NCI-H2196 (cell line): ENCODE measurements at regions not wholly inside any gene's neighbourhood (a gene's known extent, or its start where the extent isn't known, plus 50 kb on each side); places are given as distances from the start of the nearest gene placed in this dataset.
"Not testable (repeated sequence)": the region's sequence is repeated elsewhere in the genome, so short reads cannot be mapped to it uniquely, and the experiment has no call there.

Experiments used
- DNase-seq: peaks from one replicate; lab custom pipeline; 2025; ENCODE audit not compliant: unreplicated experiment; lab: John Stamatoyannopoulos, UW

DNA sequence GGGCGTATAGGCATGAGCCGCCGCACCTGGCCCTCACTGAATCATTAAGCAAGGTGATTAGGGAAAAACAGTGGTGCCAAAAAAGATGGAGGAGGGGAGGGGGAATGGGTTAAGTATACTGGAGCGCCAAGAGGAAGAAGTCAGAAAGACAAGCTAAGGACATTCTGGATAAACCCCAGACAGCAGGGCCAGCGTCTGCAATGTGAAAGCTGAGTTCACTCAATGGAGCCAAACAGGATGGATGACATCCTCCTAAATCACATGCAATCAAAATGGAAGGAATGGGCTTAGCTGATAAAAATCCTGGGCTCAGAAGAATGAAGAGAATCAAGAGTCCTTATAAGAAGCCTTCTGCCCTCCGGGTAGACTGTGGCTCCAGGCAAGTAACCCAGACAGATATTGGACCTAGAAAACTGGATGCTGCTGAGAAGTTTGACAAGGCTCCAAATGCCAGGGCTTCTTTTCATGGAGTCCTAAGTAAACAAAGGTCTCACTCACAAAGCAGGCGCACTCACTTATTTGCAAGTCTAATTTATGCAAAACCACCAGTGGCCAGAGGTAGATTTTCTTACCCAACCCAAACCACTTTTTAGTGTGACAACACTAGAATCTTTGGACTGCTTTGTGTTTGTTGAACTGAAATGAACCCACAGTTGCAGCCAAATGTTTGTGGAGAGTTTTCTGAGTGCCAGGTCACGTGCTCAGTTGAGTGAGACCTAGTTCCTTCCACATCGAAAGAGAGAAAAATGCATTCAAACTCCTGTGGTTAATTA lies 519.1 kb upstream of the AUTS2 start:
- DNase-seq = peak; percentile 55

- DNase-seq = not testable (repeated sequence)
These were observed 511.0 kb upstream of the AUTS2 start for GRCh38 chr7:69087281-69087680.

- DNase-seq = no peak
These were observed 510.1 kb upstream of the AUTS2 start for GRCh38 chr7:69088185-69088584.

DNA sequence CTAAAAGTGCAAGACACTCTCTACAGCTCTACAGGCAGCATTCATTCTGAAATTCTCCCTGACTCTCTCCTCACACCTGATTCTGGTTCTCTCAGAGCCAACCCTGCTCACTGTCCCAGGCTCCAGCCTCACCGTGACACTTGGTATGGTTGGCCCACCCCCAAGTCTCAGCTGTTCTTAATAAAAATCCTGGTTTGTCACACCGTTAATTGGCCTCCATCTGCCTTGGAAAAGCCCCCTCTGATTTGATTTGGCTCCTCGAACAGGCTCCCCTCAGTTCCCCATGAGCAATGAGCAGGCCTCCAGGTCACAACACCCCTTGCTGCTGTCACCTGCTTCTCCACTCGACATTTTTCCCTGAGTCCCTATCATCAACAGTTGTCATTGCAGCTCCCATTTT lies 507.3 kb upstream of the AUTS2 start:
- no peak for DNase-seq

DNA sequence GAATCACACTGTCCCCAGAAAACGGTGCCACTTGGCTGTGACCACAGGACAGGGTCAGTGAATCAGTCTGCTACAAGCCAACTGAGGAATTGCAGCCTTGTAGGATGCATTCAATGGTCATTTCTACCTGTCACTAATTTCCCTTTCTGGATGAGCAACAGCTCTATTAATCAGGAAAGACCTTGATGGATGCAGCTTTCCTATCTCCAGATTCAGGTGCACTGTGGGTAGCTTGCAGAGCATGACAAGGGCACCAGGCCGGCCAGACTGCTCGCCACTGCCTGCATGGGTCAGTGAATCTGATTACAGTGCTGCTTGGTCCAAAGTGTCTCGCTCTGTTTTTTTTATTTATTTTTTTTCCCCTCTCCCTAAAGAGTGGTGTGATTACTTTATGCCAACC lies 506.8 kb upstream of the AUTS2 start:
- no peak for DNase-seq

DNA sequence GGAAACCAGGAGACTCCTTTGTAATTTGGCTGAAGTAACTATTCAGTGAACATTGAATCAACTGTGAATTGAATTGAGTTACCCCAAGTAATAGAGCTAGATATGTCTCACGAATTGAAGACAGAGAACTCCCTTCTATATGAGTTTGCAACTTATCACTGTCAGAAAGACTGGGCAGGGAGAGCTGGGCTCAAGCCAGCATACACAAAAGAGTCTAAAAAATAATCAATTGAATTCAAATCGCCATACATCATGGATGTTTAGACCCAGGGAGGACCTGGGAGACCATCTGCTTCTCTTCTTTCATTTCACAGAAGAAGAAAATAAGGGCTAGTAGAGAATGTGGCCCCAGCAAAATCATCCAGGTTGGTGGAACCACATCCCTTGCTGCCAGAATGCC lies 503.1 kb upstream of the AUTS2 start:
- DNase-seq = no peak

GRCh38 chr7:69095649-69096048 lies 502.6 kb upstream of the AUTS2 start:
- DNase-seq = no peak

DNA sequence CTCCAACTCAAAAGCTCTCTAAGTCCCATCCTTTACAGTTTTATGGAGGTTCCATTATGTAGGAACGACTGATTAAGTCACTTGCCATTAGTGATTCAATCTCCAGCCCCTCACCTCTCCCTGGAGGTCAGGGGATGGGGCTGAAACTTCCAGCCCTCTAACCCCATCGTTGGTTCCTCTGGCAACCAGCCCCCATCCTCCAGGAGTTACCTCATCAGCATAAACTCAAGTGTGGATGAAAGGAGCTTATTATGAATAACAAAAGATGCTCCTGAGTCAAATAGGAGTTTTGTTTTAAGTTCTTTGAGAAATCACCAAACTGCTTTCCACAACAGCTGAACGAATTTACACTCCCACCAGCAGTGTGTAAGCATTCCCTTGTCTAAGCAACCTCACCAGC lies 494.3 kb upstream of the AUTS2 start:
- DNase-seq = no peak

- DNase-seq = no peak
These were observed 493.2 kb upstream of the AUTS2 start for GRCh38 chr7:69105092-69105491.

DNA sequence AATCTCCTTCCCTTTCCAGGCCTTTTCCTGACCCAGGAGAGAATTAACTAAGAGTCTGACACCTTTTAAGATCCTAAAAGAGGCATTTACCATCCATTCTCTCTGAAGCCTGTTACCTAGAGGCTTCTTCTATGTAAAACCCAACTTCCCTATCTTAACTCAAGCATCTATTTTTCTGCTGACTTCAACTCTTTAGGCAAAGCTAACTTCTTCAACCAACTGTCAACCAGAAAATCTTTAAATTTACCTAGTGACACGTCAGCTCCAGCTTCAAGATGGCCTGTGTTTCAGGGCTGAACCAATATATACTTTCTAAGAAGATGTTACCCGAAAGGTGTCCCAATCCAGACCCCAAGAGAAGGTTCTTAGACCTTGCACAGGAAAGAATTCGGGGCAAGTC lies 492.3 kb upstream of the AUTS2 start:
- no peak for DNase-seq

DNA sequence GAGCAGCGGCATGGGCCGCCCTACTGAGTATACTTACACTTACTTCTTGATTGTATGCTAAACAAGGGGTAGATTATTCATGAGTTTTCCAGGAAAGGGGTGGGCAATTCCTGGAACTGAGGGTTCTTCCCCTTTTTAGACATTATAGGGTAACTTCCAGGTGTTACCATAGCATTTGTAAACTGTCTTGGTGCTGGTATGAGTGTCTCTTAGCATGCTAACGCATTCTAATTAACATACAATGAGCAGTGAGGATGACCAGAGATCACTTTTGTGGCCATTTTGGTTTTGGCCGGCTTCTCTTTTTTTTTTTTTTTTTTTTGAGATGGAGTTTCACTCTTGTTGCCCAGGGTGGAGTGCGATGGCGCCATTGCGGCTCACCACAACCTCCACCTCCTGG lies 491.8 kb upstream of the AUTS2 start:
- DNase-seq = not testable (repeated sequence)

GRCh38 chr7:69106946-69107345 lies 491.3 kb upstream of the AUTS2 start:
- not testable (repeated sequence) for DNase-seq

DNA sequence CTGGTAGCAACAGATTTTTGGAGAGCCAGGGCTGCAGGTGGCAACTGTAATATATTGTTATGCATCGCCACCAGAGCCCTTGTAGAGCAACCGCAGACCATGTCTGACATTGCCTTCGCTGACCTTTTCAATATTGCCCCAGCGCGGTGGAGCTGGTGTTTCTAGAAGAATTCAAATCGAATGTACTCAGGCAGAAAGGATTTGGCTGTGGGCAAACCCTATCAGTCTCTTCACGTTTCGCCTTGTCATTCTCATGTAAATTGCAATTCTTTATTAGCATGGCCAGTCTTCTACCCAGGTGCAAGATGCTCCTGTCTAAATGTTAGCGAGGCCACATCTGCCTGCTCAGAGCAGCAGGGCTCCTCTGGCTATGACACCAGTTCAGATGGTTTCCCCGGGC lies 490.2 kb upstream of the AUTS2 start:
- no peak for DNase-seq

DNA sequence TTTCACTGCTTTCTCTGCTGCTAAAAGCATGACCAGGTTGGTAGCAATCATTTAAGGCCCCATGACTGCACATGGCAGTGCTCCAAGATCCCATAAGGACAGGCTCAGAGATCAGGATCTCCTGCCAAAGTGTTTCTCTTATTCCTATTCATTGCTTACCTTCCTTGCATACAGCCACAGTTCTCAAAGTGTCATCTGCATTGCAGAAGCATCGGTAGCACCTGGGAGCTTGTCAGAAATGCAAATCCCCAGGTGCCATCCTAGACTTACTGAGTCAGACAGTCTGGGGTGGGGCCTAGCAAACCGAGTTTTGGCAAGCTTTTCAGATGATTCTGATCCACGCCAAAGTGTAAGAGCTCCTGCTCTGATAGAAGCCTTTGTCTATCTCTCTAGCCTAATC lies 489.0 kb upstream of the AUTS2 start:
- DNase-seq = peak; percentile 41

DNA sequence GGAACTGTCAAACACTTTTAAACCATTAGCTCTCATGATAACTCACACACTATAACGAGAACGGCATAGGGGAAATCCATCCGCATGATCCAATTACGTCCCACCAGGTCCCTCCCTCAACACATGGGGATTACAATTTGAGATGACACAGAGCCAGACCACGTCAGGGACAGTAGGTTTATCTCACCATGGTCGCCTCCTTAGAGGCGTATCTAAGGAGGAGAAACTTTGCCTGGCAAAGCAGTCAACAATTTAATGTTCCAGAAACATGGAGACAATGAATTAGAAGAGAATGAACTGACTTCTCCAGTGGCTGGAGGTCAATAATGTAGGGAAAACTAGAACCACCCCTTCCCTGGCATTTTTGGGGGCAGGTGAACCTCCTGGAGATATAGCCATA lies 488.4 kb upstream of the AUTS2 start:
- DNase-seq = no peak

DNA sequence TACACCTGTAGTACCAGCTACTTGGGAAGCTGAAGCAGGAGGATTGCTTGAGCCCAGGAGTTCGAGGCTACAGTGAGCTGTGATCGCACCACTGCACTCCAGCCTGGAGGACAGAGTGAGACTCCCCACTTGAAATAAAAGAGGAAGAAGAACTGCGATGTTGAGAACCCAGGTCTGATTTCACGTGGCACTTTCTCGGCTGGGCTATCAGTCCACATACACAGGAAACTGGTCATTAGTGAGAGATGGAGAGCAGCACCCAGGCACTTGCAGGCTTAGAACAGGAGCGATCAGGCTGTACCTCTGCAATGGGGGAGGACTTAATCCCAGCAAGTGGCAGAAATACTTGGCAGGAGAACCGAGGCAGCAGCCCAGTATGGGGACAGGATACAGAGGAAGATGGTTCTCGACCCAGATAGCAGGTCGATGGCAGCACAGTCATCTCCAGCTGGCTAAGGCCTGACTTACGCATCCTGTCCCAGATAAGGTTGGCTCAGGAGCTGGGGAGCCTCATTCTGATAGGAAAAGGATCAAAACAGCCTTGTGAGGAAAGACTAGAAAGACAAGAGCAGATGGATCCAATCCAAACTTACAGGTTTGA lies 487.7 kb upstream of the AUTS2 start:
- no peak for DNase-seq

DNA sequence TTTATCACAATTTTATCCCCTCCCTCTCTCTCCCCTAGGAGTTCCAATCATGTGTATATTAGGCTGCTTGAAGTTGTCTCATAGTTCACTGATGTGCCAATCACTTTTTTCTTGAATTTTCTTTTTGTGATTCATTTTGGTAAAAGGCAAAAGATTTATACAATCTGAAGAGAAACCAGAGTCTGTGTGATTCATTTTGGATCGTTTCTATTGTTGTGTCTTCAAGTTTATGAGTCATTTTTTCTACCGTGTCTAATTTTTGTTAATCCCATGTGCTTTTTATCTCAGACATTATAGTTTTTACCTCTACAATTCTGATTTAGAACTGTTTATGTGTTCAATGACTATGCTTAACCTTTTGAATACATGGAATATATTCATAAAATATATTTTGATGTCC lies 483.9 kb upstream of the AUTS2 start:
- no peak for DNase-seq

- DNase-seq = no peak
These were observed 482.5 kb upstream of the AUTS2 start for GRCh38 chr7:69115788-69116187.

DNA sequence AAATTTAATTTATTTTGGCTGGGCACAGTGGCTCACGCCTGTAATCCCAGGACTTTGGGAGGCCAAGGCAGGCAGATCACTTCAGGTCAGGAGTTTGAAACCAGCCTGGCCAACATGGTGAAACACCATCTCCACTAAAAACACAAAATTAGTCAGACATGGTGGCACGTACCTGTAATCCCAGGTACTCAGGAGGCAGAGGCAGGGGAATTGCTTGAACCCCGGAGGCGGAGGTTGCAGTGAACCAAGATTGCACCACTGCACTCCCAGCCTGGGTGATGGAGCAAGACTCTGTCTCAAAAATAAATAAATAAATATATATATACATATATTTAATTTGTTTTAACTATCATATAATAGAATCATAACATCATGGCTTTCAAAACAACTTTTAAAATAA lies 482.1 kb upstream of the AUTS2 start:
- DNase-seq = not testable (repeated sequence)

DNA sequence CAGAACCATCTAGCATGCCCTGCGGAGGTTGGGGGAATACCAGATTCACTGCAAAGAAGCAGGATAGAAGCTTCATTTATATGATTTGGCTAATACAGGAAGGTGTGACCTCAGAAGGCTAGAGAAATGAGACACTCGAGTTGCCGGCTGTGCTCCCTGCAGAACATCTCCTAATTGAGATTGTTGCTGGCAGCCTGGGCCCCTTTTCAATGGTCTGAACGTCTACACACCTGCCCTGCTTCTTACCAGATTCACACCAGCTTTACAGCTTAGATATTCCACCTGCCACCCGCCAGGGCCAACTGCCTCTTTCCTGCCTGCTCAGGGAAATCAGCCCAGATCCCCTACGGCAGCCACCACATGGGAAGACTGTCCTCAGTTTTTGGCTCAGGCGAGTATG lies 475.3 kb upstream of the AUTS2 start:
- DNase-seq = peak; percentile 36

- no peak for DNase-seq
These were observed 471.3 kb upstream of the AUTS2 start for GRCh38 chr7:69126896-69127479.

DNA sequence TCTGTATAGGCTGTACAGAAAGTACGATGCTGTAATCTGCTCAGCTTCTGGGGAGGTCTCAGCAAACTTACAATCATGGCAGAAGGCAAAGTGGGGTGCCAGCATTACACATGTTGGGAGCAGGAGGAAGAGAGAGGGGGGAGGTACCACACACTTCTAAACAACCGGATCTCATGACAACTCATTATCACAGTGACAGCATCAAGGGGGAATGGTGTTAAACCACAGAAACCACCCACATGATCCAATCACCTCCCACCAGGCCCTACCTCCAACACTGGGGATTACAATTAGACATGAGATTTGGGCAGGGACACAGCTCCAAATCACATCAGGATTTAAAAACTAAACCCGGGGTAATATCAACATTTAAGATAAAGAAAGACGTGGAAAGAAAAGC lies 468.8 kb upstream of the AUTS2 start:
- no peak for DNase-seq

- no peak for DNase-seq
These were observed 468.3 kb upstream of the AUTS2 start for GRCh38 chr7:69129951-69130350.
